GM12892 (cell line): ENCODE measurements at regions not wholly inside any gene's neighbourhood (a gene's known extent, or its start where the extent isn't known, plus 50 kb on each side); places are given as distances from the start of the nearest gene placed in this dataset.

Experiments
- POLR2A ChIP-seq: IDR thresholded peaks from 2 replicates; pipeline ENCODE4 v1.6.1; 2011; ENCODE audit warnings: low read depth, low read length, control low read depth
- POLR2AphosphoS5 ChIP-seq: IDR thresholded peaks from 2 replicates; pipeline ENCODE4 v1.6.1; 2011; ENCODE audit warnings: low read depth, low read length, control low read depth

GRCh38 chr6:54598787-54599313, 247.7 kb upstream of the FAM83B start:
- no peak for TF ChIP-seq POLR2A
- TF ChIP-seq POLR2AphosphoS5 = no peak
